ENCODE measurements at regions not wholly inside any gene's neighbourhood (a gene's known extent, or its start where the extent isn't known, plus 50 kb on each side); places are given as distances from the start of the nearest gene placed in this dataset.
"Not testable (repeated sequence)": the region's sequence is repeated elsewhere in the genome, so short reads cannot be mapped to it uniquely, and the experiment has no call there.

DNA sequence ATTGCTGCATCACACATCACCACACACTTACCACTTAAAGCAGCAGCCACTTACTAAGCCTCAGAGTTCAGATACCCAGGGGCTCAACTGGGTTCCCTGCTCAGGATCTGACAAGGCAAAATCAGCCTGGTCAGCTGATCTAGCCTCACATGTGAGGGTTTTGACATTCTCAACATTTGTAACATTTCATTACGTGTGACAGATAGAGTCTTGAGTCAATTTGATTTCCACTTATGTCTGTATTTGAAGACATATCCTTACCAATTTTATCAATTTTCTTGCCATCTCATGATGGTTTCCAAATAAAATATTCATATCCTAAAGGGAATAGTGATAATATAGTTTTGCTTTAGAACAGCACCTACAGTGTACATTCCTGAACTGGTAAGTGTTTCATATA is 494.7 kb upstream of the PFKP start:
- no peak overlapping the region for H3K4me3 ChIP-seq (replicated peaks; ENCODE audit: low read depth, low read length)
- no peak for DNase-seq (ENCODE audit: extremely low read depth, low read depth)
- TF ChIP-seq, protein P1, sequence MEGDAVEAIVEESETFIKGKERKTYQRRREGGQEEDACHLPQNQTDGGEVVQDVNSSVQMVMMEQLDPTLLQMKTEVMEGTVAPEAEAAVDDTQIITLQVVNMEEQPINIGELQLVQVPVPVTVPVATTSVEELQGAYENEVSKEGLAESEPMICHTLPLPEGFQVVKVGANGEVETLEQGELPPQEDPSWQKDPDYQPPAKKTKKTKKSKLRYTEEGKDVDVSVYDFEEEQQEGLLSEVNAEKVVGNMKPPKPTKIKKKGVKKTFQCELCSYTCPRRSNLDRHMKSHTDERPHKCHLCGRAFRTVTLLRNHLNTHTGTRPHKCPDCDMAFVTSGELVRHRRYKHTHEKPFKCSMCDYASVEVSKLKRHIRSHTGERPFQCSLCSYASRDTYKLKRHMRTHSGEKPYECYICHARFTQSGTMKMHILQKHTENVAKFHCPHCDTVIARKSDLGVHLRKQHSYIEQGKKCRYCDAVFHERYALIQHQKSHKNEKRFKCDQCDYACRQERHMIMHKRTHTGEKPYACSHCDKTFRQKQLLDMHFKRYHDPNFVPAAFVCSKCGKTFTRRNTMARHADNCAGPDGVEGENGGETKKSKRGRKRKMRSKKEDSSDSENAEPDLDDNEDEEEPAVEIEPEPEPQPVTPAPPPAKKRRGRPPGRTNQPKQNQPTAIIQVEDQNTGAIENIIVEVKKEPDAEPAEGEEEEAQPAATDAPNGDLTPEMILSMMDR (IDR thresholded peaks at IDR 0.05; ENCODE audit: low read depth, low read length, missing control alignments): no peak

DNA sequence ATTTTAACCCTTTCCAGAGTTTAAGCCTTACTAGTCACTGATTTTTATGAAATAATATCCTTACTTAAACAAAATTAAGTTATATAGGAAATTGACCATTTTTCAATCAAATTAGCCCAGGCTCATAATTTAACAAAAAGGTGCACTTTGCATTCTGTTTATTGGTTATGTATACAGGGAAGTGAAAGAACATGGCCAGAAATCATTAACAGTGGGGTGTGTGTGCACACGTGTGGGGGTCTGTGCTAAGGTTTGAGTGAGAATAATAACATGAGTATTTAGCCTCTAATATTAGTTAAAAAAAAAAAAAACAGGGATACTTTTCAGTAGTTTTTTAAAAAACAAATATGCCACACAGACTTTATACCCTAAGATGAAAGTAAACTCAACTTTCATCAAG is 510.5 kb upstream of the PFKP start:
- no peak overlapping the region for H3K4me3 ChIP-seq (replicated peaks; ENCODE audit: low read depth, low read length)
- TF ChIP-seq, protein P1 (IDR thresholded peaks at IDR 0.05; ENCODE audit: low read depth, low read length, missing control alignments): no peak
- DNase-seq (ENCODE audit: extremely low read depth, low read depth): no peak

DNA sequence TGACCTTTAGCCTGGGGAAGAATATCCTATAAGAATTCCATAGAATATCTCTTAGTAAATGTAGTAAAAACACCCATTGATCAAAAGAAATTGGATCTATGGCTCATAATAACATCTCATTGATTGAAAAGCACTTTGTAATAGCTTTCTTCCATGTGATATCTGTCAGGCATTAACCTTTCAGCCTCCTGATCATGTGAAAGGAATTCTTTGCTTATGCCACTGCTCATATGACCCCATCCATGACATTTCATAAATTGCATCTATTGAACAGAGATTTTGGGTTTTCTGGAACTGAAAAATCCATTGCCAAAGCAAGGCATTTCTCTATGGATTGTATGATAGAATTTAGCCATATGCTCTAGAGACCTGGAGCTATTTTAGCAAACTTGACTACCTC is 519.3 kb upstream of the PFKP start:
- no peak for DNase-seq (ENCODE audit: extremely low read depth, low read depth)
- TF ChIP-seq, protein P1 (IDR thresholded peaks at IDR 0.05; ENCODE audit: low read depth, low read length, missing control alignments): no peak
- H3K4me3 ChIP-seq (replicated peaks; ENCODE audit: low read depth, low read length): no peak overlapping the region

DNA sequence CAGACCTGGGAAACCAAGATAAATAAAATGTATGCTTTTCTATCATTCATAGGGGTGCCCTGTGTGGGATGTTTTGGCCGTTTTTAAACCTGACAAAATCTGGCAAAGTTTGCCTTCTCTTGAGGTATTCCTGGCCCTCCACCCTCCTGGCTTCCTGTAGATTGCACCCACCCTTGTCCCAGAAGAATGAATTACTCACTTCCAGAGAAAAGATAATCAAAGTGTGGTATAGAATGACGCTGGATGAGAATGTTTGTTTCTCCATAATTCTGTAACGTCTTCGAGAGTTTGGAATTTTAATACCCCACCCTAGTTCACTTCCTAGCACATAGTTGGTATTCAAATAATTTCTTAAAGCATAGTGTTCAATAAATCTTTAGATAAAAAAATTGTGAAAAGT is 519.7 kb upstream of the PFKP start:
- TF ChIP-seq, protein P1 (IDR thresholded peaks at IDR 0.05; ENCODE audit: low read depth, low read length, missing control alignments): no peak
- no peak for DNase-seq (ENCODE audit: extremely low read depth, low read depth)
- H3K4me3 ChIP-seq (replicated peaks; ENCODE audit: low read depth, low read length): no peak overlapping the region

DNA sequence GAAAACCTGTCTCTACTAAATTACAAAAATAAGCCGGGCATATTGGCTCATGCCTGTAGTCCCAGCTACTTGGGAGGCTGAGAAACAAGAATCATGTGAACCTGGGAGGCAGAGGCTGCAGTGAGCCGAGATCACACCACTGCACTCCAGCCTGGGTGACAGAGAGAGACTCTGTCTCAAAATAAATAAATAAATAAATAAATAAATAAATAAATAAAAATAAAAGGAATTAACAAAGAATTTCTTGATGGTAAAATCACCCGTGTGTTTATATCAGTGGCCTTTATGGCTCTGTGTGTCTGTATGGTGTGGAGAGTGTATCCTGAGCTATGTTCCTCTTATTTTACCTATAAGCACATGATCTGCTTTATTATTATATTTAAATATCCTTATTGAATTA is 520.5 kb upstream of the PFKP start:
- not testable (repeated sequence) for H3K4me3 ChIP-seq (replicated peaks; ENCODE audit: low read depth, low read length); DNase-seq (ENCODE audit: extremely low read depth, low read depth)

DNA sequence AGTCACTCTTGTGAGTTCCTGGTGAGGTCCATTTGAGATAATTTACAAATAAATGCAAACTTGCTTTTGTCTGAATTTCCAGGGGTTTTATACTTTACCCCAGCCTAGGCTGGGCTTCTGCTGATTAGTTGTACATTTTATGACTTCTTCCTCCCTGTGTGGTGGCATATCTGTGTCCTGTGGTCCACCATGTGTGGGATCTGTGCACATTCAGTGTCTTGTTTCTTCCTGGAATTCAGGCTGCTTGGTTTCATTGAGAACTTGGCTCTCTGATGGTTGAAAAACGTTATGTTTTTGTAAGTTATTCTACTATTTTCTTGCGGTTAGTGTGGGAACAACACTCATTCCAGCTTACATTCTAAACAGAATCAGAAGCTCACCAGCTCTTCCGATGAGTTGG is 523.4 kb upstream of the PFKP start:
- DNase-seq (ENCODE audit: extremely low read depth, low read depth): no peak
- TF ChIP-seq, protein P1 (IDR thresholded peaks at IDR 0.05; ENCODE audit: low read depth, low read length, missing control alignments): no peak
- H3K4me3 ChIP-seq (replicated peaks; ENCODE audit: low read depth, low read length): no peak overlapping the region

DNA sequence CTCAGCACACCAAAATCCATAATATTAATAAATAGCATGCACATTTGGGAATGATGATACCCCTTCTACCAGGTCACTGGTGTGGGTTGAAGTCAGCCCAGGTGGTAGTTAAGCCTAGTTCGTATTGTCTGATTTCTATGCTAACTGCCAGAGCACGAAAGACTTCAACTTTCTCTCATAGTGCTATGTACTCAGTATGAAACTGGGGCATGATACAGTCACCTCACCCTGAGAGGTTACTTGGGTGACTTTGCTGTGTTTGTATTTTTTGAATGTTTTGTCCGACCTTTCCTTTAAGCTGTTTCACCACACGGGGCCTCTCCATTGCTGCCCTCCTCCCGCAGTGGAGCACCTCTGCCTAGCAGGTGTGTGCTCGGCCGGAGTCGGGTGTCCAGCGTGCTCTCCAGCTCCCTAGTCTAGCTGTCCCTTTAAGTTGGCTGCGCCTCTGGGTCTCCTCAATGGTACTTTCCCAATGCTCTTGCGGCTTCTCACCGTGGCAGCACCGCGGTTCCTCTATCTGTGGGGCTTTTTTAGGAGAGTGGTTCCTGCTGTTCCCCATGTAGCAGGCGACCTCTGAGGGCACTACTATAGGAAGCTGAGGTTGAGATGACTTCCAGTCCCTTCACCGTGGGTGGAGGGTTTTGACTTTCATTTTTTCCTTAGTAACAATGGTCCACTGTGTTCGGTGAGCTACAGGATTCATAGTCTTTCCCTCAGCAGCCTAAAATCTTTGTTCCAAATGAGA is 524.0 kb upstream of the PFKP start:
- no peak for DNase-seq (ENCODE audit: extremely low read depth, low read depth)
- TF ChIP-seq, protein P1 (IDR thresholded peaks at IDR 0.05; ENCODE audit: low read depth, low read length, missing control alignments): no peak
- no peak overlapping the region for H3K4me3 ChIP-seq (replicated peaks; ENCODE audit: low read depth, low read length)

Measured in HFF-Myc (cell line).